HG02970 (cell line): ENCODE measurements at regions not wholly inside any gene's neighbourhood (a gene's known extent, or its start where the extent isn't known, plus 50 kb on each side); places are given as distances from the start of the nearest gene placed in this dataset.

Source experiments
- ATAC-seq: cut with Tn5 transposase; IDR thresholded peaks from one replicate; pipeline ENCODE4 v1.9.1; 2021; ENCODE audit warnings: mild to moderate bottlenecking, moderate library complexity, moderate number of reproducible peaks; ENCODE audit not compliant: unreplicated experiment, low FRiP score

DNA sequence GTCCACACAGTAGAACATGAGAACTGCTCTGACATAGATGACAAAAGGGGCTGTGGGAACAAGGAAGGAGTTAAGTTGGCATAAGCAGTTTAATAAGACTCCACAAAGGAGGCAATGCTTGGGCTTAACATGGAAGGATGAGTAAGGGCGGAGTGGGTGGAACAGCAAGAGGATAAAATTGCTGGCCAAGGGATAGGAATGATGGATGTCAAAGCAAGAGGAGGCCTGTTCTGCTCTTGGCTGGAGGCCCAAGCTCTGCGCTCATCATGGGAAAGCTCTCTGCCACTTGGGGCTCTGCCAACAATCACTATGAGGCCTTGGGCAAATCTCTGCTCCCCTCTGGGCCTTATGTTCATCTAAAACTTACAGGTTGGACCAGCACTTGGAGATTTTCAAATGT, 98.3 kb upstream of the CAMK1G start:
- ATAC-seq, result no peak

DNA sequence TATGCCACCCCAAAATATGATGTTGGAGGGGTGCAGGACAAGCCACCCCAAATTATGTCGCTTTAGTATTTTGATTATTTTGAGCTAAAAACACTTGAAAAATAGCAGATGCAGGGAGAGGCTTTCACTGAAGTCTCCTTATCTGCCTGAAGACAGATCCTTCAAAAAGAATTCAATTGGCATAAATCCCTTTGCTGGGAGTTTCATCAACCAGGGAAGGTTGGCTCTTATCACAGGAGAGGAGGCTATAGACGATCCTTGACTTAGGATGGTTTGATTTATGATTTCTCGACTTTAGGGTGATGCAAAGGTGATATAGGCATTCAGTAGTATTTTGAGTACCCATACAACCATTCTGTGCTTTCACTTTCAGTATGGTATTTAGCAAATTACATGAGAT, 97.8 kb upstream of the CAMK1G start:
- no peak for ATAC-seq

DNA sequence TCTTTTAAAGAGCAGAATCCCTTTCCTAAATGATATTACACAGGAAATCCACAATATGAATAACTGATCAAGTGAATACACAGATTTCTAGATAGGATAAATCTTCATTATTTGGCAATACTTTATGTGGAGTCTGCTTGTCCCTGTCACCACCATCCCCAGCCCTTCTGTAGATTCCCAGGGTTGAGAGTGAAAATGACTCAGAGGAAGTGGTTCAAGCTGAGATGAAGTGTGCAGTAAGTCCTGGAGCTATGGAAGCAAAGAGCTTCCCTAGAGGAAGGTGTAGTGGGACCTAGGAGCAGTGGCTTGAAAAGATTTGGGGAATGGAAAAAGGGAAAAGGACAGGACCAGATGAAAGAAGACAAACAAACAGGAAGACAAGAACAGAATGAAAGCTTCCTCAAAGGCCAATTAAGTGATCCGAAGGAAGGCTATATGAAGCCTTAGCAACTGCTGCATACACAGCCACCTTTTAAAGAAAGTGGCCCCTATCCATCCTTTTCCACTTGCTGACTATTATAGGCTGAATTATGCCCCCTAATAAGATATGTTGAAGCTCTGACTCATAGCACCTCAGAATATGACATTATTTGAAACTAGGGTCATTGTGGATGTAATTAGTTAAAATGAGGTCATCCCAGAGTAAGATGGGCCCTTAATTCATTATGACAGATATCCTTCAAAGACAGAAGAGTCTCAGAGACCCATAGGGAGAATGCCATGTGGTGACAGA, 96.5 kb upstream of the CAMK1G start:
- no peak for ATAC-seq

DNA sequence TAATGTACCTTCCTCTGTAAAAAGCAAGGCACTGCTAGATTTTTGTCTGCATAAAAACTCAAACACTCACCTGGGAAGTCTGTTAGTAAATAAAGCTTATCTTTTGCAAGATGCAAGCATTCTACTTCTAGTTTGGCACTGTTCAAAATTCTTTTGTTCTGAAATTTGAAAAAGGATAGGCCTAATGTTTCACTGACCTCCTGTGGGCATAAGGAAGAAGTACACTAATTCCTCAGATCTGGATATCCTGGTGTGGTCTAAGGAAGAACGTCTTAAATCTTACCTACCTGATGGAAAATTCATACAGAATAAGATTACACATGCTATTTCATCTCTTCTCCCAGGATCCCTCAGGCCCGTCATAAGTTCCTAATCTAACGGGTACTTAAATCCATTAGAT, 93.5 kb upstream of the CAMK1G start:
- no peak for ATAC-seq

DNA sequence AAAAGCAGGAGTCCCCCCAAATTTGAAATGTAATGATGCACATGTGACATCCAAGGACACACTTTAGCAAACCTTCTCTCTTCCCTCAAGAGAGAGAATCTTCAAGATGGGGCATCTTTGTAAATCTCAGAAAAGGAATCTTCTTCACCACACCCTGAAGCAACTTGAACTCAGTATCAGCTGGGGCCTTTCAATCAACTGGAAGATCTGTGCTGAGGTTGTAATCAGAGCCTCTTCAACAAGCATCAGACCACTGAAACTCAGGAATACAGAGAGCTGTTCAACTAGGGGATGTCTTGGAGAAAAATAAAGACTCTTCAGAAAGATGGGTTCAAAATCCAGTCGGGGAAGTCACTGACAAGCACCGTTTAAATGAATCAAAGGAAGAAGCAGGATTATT, 92.5 kb upstream of the CAMK1G start:
- ATAC-seq, result no peak

DNA sequence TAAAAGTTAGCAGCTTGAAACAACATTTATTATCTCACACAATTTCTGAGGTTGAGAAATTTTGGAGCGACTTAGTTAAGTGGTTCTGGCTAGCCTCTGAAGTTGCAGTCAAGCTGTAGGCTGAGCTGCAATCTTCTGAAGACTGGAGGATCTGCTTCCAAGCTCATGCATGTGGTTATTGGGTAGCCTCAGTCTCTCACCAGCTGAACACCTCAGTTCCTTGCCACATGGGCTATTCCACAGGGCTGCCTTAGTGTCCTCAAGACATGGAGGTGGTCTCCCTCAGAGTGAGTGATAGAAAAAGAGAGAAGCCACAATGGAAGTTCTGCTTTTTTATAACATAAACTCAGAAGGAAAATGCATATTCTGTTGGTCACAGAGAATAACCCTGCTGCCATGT, 92.0 kb upstream of the CAMK1G start:
- ATAC-seq, result no peak

DNA sequence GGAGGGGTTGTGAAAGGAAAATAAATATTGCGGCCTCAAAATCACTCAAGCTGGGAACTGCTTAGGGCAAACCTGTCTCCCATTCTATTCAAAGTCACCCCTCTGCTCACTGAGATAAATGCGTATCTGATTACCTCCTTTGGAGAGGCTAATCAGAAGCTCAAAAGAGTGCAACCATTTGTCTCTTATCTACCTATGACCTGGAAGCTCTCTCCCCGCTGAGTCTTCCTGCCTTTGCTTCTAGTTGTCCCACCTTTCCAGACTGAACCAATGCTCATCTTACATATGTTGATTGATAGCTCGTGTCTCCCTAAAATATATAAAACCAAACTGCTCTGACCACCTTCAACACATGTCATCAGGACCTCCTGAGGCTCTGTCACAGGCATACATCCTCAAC, 91.6 kb upstream of the CAMK1G start:
- no peak for ATAC-seq

DNA sequence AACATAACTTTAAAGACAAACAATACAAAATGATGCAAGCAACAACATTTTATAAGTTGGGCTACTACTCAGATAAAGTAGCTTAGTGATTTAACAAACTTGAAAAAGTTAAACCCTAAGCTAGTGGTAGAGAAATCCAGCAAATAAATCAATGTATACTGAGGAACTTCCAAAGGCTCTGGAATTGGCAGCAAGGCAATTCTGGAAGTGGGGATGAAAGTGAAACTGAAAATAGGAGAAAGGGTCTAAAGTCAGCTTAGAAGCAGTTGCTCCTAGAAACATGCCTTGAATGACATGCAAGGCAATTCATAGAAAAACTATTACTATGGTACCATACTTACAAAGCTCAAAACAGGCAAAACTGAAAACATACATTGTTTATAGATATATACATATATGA, 90.0 kb upstream of the CAMK1G start:
- ATAC-seq, result no peak

DNA sequence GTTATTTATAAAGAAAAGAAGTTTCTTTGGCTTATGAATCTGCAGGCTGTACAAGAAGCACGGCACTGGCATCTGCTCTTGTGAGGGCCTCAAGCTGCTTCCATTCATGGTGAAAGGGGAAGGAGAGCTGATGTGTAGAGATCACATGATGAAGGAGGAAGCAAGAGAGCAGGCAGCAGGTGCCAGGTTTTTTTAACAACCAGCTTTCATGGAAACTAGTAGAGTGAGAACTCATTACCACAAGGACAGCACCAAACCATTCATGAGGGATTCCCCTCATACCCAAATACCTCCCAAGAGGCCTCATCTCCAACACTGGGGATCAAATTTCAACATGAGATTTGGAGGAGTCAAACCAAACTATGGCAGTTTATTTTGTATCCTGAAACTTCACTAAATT, 85.8 kb upstream of the CAMK1G start:
- no peak for ATAC-seq

DNA sequence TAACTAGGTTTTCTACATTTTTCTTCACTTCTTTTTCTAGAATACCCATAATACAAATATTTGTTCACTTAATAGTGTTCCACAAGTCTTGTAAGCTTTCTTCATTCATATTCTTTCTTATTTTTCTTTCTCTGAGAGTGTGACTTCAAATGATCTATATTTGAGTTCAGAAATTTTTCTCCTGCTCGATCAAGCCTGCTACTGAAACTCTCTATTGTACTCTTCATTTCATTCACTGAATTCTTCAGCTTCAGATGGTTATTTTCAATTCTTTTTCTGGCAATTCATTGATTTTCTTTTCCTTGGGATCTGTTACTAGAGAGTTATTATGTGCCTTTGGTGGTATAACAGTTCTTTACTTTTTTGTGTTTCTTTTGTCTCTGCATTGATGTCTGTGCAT, 82.5 kb upstream of the CAMK1G start:
- ATAC-seq, result no peak

DNA sequence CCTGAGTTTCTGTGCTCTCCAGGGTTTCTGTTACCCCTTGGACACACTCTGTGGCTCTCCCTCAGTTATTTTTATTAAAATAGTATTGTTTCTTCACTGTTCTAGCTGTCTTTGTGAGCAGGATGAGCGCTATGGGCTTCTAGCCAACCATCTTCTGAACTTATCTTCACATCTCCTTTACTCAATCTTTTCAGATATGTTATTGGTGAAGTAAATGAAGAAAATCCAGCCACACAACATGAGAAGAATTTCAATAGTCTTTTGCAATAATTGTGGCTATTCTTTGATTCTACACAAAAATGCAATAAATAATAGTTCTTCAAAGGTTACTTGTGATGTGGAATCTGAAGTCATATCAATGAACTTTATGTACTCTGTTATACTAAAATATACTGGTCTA, 80.3 kb upstream of the CAMK1G start:
- no peak for ATAC-seq

DNA sequence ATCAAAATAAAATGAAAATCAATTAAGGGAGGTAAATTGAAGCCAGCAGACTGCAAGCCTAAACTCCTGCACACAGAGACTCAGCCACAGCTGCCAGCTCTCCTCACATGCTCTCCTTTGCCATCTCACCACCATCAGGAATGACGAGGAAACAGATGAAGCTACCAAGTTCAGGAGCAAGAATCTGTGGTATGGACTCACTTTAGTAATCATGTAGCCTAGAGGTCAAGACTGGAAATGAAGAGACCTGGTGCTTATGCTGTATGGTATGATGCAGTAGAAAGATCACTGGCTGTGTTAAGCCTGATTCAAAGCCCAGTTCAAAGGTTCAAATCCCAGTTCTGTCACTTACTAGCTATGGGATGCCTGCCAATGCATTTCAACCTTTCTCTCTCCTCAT, 78.9 kb upstream of the CAMK1G start:
- no peak for ATAC-seq

DNA sequence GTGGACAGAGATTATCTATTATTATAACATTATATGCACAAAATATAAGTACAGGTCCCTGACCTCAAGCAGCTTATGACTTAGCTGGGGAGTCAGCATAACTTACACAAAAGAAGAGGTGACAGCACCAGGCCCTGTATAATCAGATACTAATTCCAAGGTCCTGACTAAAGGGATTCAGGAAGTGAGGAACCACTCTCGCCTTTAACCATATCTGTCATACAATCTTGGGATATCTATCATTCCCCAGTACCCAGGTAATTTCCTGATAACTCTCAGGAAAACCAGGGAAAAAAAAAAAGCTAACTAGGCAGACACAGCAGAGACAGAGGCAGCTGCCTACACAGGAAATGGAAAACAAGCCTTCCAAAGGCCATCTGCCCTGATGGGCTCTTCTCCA, 78.5 kb upstream of the CAMK1G start:
- ATAC-seq, result no peak

DNA sequence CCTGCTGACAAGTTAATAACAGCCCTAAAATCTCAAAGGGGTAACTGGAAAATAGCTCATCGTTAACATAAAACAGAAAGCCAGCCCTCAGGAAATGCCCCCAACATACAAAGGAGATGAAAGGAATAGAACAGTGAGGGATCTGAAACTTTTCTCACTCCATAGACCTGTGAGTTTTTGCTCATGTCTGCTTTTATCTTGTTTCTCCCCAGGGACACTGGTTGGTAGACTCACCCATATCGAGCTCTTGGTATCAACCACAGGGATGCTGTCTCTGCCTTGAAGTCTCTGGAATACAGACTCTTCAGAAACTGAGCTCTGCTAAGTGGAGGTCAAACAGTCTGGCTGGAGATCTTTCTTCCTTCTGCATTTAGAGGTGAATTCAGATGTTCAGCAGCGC, 77.4 kb upstream of the CAMK1G start:
- ATAC-seq, result no peak

DNA sequence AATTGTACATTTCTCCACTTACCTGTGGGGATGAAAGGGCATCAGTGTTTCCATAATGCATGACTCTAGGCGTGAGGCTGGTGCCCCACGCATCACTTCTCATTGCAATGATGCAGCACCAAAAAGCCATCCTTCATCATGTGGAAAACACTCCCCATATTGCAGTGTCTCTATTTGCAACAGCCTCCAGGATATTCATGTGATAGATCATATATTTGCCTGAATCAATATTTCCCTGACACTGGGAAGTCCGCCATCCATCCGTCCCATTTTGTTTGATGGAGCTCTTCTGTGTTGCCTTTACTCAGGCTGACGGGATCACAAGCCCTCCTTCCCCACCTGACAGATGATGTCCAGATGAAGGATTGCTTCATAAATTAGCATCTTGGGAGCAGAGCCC, 74.5 kb upstream of the CAMK1G start:
- ATAC-seq, result no peak

DNA sequence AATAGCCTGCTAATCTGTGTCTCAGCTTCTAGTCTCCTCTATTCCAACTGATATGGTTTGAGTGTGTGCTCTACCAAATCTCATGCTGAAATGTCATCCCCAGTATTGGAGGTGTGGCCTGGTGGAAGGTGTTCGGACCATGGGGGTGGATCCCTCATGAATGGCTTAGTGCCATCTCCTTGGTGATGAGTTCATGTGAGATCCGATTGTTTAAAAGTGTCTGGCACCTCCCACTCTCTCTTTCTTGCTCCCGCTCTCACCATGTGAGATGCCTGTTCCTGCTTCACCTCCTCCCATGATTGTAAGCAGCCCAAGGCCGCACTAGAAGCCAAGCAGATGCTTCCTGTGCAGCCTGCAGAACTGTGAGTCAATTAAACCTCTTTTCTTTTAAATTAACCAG, 73.5 kb upstream of the CAMK1G start:
- no peak for ATAC-seq

DNA sequence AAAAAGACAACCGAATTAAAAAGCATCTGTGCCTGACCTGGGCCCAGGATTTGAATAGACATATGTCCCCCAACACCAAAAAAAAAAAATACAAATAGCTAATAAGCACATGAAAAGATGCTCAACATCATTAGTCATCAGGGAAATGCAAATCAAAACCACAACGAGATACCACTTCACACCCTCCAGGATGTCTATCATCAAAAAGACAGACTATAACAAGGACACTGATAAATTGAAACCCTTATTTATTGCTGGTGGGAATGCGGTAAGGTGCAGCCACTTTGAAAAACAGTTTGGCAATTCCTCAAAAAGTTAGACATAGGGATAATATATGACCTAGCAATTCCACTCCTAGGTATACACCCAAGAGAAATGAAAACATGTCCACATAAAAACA, 72.3 kb upstream of the CAMK1G start:
- ATAC-seq, result no peak

DNA sequence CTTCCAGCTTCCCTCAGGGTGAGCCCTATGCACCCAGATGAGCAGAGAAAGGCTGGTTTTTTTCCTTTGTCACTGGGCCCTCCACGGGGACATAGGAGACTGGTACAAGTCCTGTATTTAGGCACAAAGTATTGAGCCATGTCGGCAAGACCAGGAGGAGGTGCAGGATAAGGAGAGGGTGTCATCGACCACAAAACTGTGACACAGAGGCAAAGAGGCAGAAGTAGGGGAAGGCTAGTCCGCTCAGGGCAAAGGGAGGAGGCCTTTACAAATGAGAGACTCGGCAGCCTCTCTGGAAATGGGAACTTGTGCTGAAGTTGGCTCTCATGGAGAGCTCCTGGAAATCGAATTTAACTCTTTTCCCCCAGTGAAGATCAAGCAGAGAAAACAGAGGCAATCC, 70.7 kb upstream of the CAMK1G start:
- no peak for ATAC-seq

DNA sequence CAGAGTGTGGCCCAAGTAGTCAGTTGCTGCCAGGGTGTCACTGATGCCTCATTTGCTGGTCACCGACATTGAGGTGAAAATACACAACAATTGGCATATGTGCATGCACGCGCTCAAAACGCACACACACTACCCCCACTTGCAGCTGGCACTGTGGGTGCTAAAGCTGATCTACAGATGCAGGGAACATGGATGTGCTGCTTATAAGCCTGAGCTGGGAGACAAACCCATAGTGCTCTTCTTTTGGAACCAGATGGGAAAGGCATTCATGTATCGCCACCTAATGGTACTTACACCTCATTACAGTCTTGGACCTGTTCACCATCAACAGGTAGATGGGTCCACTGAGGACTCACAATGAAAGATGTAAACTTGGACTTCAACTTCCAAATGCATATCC, 70.3 kb upstream of the CAMK1G start:
- no peak for ATAC-seq

DNA sequence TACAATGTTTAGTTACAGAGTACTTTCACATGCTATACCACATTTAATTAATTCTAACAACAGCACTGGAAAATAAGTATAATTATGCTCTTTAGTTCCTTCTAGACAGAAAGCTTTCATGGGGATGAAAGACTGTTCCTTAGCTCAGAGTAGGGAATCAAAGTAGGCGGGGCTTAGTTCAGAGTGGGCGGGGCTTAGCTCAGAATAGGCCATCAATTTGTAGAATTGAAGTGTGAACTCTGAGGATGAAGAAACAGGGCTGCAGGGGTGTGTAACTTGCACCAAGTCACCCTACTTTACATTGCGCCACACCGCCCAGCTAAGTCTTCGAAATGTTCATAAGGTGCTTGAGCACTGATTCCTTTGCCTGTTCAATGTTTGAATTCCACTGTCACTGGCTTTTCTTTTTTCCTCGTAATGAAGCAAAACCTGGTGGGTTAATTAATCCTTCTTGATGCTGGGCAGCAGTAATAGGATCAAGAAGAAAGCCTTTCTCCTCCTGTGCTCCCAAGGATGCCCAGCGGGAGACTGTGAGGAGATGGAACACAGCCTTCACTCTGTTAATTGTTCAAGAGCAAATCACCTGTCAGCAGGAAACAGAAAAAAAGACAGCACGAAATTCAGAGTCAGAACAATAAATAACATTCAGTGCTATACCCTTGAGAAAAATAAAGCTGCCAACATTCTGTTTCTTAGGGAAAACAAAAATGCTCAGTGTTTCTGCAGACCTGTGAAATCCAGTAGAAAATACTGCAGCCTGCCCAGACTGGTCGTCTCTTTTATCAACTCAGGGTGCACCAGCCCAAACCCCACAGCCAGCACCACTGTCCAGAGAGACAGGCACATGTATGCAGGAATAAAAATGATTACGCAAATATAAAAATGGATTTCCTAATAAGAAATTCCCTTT, 66.5 kb upstream of the CAMK1G start:
- ATAC-seq, result no peak

DNA sequence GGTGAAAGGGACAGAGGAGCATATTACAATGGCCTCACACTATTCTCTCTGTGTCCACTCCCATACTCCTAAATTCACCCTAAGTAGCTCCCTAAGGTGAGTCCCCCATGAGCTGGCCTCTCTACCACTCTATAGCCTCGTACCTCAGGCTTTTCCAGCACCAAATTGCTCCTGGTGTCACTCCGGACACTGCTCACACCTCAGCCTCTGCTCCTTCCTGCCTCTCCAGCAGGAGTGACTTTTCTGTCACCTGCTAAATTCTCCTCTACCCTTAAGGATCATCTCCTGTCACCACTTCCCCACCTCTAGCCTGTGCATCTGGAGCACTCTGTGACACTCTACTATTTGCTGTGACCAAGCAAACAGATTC, 65.8 kb upstream of the CAMK1G start:
- ATAC-seq, result no peak

DNA sequence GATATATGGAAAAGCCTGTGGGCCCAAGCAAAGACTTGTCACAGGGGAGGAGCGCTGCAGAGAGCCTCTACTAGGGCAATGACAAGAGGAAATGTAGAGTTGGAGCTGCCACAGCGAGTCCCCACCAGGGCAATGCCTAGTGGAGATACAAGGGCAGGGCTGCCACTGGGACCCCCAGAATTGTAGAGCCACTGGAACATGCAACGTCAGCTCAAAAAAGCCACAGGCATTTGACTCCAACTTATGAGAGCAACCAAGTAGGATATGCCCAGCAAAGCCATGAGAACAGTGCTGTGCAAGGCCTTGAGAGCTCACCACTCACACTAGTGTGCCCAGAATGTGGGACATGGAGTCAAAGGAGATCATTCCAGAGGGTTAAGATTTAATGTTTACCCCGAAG, 63.7 kb upstream of the CAMK1G start:
- ATAC-seq, result no peak
